ENCODE measurements at regions not wholly inside any gene's neighbourhood (a gene's known extent, or its start where the extent isn't known, plus 50 kb on each side); places are given as distances from the start of the nearest gene placed in this dataset.
A peak's percentile ranks its signal among the peaks of the same experiment; 100 is the strongest.

GRCh38 chr20:22430154-22430745 lies 154.1 kb downstream of the FOXA2 start (continued):
- TF ChIP-seq HNRNPUL1 (IDR thresholded peaks at IDR 0.05; ENCODE audit: low read depth, low read length), result no peak
- no peak for TF ChIP-seq EHMT2 (IDR thresholded peaks at IDR 0.05; ENCODE audit: borderline replicate concordance, low read depth, low read length)
- no peak for TF ChIP-seq RFX3 (CRISPR knock-in tag; IDR thresholded peaks at IDR 0.05)
- TF ChIP-seq CEBPB (IDR thresholded peaks at IDR 0.05; ENCODE audit: borderline replicate concordance, low read depth, low read length), result no peak; the same call in 1 of the 2 replicates
- TF ChIP-seq TGIF2 (CRISPR knock-in tag; IDR thresholded peaks at IDR 0.05), result peak; percentile 36; the same call in 1 of the 2 replicates
- TF ChIP-seq, protein P1, sequence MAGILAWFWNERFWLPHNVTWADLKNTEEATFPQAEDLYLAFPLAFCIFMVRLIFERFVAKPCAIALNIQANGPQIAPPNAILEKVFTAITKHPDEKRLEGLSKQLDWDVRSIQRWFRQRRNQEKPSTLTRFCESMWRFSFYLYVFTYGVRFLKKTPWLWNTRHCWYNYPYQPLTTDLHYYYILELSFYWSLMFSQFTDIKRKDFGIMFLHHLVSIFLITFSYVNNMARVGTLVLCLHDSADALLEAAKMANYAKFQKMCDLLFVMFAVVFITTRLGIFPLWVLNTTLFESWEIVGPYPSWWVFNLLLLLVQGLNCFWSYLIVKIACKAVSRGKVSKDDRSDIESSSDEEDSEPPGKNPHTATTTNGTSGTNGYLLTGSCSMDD (CRISPR knock-in tag; IDR thresholded peaks at IDR 0.05), result no peak
- TF ChIP-seq ZFP36L2 (CRISPR knock-in tag; IDR thresholded peaks at IDR 0.05), result no peak
- TF ChIP-seq HOXA5 (CRISPR knock-in tag; IDR thresholded peaks at IDR 0.05), result peak; percentile 24; the same call in 1 of the 2 replicates
- TF ChIP-seq, protein P2, sequence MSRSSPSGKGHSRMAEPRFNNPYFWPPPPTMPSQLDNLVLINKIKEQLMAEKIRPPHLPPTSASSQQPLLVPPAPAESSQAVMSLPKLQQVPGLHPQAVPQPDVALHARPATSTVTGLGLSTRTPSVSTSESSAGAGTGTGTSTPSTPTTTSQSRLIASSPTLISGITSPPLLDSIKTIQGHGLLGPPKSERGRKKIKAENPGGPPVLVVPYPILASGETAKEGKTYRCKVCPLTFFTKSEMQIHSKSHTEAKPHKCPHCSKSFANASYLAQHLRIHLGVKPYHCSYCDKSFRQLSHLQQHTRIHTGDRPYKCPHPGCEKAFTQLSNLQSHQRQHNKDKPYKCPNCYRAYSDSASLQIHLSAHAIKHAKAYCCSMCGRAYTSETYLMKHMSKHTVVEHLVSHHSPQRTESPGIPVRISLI (CRISPR knock-in tag; IDR thresholded peaks at IDR 0.05; ENCODE audit: borderline replicate concordance), result peak; percentile 89
- TF ChIP-seq ZMYM4 (CRISPR knock-in tag; IDR thresholded peaks at IDR 0.05), result no peak
- no peak for TF ChIP-seq CCAR2 (optimal IDR thresholded peaks at IDR 0.05; ENCODE audit: low read depth, low read length)
- TF ChIP-seq BRD4 (CRISPR knock-in tag; IDR thresholded peaks at IDR 0.05), result no peak
- TF ChIP-seq, protein P3, sequence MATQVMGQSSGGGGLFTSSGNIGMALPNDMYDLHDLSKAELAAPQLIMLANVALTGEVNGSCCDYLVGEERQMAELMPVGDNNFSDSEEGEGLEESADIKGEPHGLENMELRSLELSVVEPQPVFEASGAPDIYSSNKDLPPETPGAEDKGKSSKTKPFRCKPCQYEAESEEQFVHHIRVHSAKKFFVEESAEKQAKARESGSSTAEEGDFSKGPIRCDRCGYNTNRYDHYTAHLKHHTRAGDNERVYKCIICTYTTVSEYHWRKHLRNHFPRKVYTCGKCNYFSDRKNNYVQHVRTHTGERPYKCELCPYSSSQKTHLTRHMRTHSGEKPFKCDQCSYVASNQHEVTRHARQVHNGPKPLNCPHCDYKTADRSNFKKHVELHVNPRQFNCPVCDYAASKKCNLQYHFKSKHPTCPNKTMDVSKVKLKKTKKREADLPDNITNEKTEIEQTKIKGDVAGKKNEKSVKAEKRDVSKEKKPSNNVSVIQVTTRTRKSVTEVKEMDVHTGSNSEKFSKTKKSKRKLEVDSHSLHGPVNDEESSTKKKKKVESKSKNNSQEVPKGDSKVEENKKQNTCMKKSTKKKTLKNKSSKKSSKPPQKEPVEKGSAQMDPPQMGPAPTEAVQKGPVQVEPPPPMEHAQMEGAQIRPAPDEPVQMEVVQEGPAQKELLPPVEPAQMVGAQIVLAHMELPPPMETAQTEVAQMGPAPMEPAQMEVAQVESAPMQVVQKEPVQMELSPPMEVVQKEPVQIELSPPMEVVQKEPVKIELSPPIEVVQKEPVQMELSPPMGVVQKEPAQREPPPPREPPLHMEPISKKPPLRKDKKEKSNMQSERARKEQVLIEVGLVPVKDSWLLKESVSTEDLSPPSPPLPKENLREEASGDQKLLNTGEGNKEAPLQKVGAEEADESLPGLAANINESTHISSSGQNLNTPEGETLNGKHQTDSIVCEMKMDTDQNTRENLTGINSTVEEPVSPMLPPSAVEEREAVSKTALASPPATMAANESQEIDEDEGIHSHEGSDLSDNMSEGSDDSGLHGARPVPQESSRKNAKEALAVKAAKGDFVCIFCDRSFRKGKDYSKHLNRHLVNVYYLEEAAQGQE (IDR thresholded peaks at IDR 0.05; ENCODE audit: borderline replicate concordance in 1 of 2, low read depth in 1 of 2, low read length in 2 of 2), result no peak; a peak in 1 of 4 replicates
- TF ChIP-seq, protein P4, sequence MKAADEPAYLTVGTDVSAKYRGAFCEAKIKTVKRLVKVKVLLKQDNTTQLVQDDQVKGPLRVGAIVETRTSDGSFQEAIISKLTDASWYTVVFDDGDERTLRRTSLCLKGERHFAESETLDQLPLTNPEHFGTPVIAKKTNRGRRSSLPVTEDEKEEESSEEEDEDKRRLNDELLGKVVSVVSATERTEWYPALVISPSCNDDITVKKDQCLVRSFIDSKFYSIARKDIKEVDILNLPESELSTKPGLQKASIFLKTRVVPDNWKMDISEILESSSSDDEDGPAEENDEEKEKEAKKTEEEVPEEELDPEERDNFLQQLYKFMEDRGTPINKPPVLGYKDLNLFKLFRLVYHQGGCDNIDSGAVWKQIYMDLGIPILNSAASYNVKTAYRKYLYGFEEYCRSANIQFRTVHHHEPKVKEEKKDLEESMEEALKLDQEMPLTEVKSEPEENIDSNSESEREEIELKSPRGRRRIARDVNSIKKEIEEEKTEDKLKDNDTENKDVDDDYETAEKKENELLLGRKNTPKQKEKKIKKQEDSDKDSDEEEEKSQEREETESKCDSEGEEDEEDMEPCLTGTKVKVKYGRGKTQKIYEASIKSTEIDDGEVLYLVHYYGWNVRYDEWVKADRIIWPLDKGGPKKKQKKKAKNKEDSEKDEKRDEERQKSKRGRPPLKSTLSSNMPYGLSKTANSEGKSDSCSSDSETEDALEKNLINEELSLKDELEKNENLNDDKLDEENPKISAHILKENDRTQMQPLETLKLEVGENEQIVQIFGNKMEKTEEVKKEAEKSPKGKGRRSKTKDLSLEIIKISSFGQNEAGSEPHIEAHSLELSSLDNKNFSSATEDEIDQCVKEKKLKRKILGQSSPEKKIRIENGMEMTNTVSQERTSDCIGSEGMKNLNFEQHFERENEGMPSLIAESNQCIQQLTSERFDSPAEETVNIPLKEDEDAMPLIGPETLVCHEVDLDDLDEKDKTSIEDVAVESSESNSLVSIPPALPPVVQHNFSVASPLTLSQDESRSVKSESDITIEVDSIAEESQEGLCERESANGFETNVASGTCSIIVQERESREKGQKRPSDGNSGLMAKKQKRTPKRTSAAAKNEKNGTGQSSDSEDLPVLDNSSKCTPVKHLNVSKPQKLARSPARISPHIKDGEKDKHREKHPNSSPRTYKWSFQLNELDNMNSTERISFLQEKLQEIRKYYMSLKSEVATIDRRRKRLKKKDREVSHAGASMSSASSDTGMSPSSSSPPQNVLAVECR (CRISPR knock-in tag; IDR thresholded peaks at IDR 0.05; ENCODE audit: borderline replicate concordance), result no peak
- TF ChIP-seq ZNF335 (CRISPR knock-in tag; IDR thresholded peaks at IDR 0.05), result no peak
- TF ChIP-seq RBFOX2 (IDR thresholded peaks at IDR 0.05; ENCODE audit: low read depth, low read length), result peak; percentile 55; the same call in 1 of the 2 replicates
- TF ChIP-seq, protein P5, sequence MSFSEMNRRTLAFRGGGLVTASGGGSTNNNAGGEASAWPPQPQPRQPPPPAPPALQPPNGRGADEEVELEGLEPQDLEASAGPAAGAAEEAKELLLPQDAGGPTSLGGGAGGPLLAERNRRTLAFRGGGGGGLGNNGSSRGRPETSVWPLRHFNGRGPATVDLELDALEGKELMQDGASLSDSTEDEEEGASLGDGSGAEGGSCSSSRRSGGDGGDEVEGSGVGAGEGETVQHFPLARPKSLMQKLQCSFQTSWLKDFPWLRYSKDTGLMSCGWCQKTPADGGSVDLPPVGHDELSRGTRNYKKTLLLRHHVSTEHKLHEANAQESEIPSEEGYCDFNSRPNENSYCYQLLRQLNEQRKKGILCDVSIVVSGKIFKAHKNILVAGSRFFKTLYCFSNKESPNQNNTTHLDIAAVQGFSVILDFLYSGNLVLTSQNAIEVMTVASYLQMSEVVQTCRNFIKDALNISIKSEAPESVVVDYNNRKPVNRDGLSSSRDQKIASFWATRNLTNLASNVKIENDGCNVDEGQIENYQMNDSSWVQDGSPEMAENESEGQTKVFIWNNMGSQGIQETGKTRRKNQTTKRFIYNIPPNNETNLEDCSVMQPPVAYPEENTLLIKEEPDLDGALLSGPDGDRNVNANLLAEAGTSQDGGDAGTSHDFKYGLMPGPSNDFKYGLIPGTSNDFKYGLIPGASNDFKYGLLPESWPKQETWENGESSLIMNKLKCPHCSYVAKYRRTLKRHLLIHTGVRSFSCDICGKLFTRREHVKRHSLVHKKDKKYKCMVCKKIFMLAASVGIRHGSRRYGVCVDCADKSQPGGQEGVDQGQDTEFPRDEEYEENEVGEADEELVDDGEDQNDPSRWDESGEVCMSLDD (CRISPR knock-in tag; IDR thresholded peaks at IDR 0.05; ENCODE audit: borderline replicate concordance), result no peak

Data from HepG2 (cell line).